SK-N-MC (cell line): ENCODE measurements at regions not wholly inside any gene's neighbourhood (a gene's known extent, or its start where the extent isn't known, plus 50 kb on each side); places are given as distances from the start of the nearest gene placed in this dataset.

Experiments used
- EZH2 ChIP-seq: fragments of 200-600 bp; sonication (generic); IDR thresholded peaks from one replicate; pipeline ENCODE4 v1.6.1; 2017; ENCODE audit warnings: antibody characterized with exemption
- POLR2AphosphoS5 ChIP-seq: IDR thresholded peaks from 2 replicates; pipeline ENCODE4 v1.6.1; 2012; ENCODE audit warnings: mild to moderate bottlenecking, low read depth, low read length, borderline replicate concordance

DNA sequence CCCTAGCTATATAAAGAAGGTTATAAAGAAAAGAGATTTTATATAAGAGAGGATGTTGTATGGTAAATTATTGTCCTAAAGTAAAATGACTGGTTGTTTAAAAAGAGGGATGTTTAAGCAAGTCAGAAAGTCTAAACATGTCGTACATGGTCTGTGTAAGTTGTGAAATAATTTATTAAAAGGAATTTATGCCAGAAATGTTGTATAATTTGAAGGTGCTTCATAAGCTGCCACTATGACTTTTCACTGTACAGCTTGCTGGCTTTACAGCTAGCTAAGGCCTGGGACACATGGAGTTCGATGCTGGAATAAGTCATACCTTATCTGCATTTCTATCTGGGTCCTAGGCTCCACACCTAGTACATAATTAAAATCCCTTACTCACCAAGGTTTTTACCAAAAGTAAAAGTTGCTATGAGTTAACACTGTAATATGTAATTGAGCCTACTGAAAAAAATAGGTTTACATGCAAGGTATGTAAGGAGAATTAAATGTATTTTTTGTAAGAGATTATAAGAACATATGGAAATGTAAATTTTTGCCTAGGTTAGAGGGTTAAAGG lies 59.0 kb upstream of the EDEM3 start:
- TF ChIP-seq POLR2AphosphoS5 (no peak), EZH2 (no peak)
